ENCODE measurements at regions not wholly inside any gene's neighbourhood (a gene's known extent, or its start where the extent isn't known, plus 50 kb on each side); places are given as distances from the start of the nearest gene placed in this dataset.
"Not testable (repeated sequence)": the region's sequence is repeated elsewhere in the genome, so short reads cannot be mapped to it uniquely, and the experiment has no call there.

- TF ChIP-seq EZH2phosphoT487 (IDR thresholded peaks at IDR 0.05; ENCODE audit: insufficient read depth, low read depth) (no peak), EZH2 (IDR thresholded peaks at IDR 0.05; ENCODE audit: insufficient read depth, poor library complexity, severe bottlenecking) (no peak)
Measured at GRCh38 chr6:78709021-78709420, 158.3 kb upstream of the IRAK1BP1 start.

GRCh38 chr6:78713564-78713963, 153.8 kb upstream of the IRAK1BP1 start:
- DNase-seq = no peak
- no peak overlapping the region for H2AFZ ChIP-seq
- in situ Hi-C loops (cut with MboI) = no loop called here
- H3F3A ChIP-seq (ENCODE audit: insufficient read depth) = no peaks in the 10 kb centered on the region
- WGBS, 2 experiments (ENCODE audit: low coverage in 1 of 2, low lambda C conversion rate in 2 of 2, missing lambda C conversion rate in 2 of 2) = 26 to 44% methylated on average over 4 of the region's 4 CpGs
- no peaks in the 10 kb centered on the region for H4K20me1 ChIP-seq (ENCODE audit: insufficient read depth)
- no peaks in the 10 kb centered on the region for H3K27me3 ChIP-seq (replicated peaks; ENCODE audit: insufficient read depth)
- H3K4me2 ChIP-seq (ENCODE audit: unreplicated experiment) = no peak overlapping the region
- no peak for TF ChIP-seq EZH2 (IDR thresholded peaks at IDR 0.05; ENCODE audit: insufficient read depth, poor library complexity, severe bottlenecking)
- no peaks in the 10 kb centered on the region for H3K36me3 ChIP-seq (ENCODE audit: low read depth)
- H3K27ac ChIP-seq = no peak overlapping the region
- H3K79me2 ChIP-seq (ENCODE audit: insufficient read depth) = no peaks in the 10 kb centered on the region
- no peak overlapping the region for H3K4me3 ChIP-seq
- no peak overlapping the region for H3K9ac ChIP-seq
- no peaks in the 10 kb centered on the region for H3K9me3 ChIP-seq (ENCODE audit: low read depth)
- no peaks in the 10 kb centered on the region for H3K9me2 ChIP-seq (ENCODE audit: insufficient read depth)
- no peaks in the 10 kb centered on the region for H3K4me1 ChIP-seq (ENCODE audit: insufficient read depth)

More at GRCh38 chr6:78709021-78709420, 158.3 kb upstream of the IRAK1BP1 start:
- in situ Hi-C loops (cut with MboI) = no loop called here
- no peak overlapping the region for H3K9ac ChIP-seq
- no peak overlapping the region; the same call in 1 of the 2 replicates for H2AFZ ChIP-seq
- no peak overlapping the region for H3K4me2 ChIP-seq (ENCODE audit: unreplicated experiment)
- no peaks in the 10 kb centered on the region for H3F3A ChIP-seq (ENCODE audit: insufficient read depth)
- no peaks in the 10 kb centered on the region for H3K4me1 ChIP-seq (ENCODE audit: insufficient read depth)
- no peaks in the 10 kb centered on the region for H4K20me1 ChIP-seq (ENCODE audit: insufficient read depth)
- H3K27ac ChIP-seq = no peak overlapping the region
- 49 to 50% methylated on average over 3 of the region's 3 CpGs for WGBS, 2 experiments (ENCODE audit: low coverage in 1 of 2, low lambda C conversion rate in 2 of 2, missing lambda C conversion rate in 2 of 2)
- no peaks in the 10 kb centered on the region for H3K9me2 ChIP-seq (ENCODE audit: insufficient read depth)
- no peak for DNase-seq
- H3K9me3 ChIP-seq (ENCODE audit: low read depth) = no peaks in the 10 kb centered on the region
- H3K4me3 ChIP-seq = no peak overlapping the region
- no peaks in the 10 kb centered on the region for H3K79me2 ChIP-seq (ENCODE audit: insufficient read depth)
- no peaks in the 10 kb centered on the region for H3K36me3 ChIP-seq (ENCODE audit: low read depth)
- H3K27me3 ChIP-seq (replicated peaks; ENCODE audit: insufficient read depth) = no peaks in the 10 kb centered on the region

GRCh38 chr6:78744144-78744543, 123.2 kb upstream of the IRAK1BP1 start:
- Histone ChIP-seq H3K4me3 (no peak overlapping the region), H3K36me3 (ENCODE audit: low read depth) (no peaks in the 10 kb centered on the region), H3K27ac (no peak overlapping the region), H3F3A (ENCODE audit: insufficient read depth) (0 out of 2 replicates have a peak, but pooled peaks cover 7% of the 10 kb centered on the region), H3K79me2 (ENCODE audit: insufficient read depth) (no peaks in the 10 kb centered on the region), H3K4me1 (ENCODE audit: insufficient read depth) (no peaks in the 10 kb centered on the region), H3K9me2 (ENCODE audit: insufficient read depth) (no peaks in the 10 kb centered on the region), H3K27me3 (replicated peaks; ENCODE audit: insufficient read depth) (no peaks in the 10 kb centered on the region), H4K20me1 (ENCODE audit: insufficient read depth) (no peaks in the 10 kb centered on the region), H3K4me2 (ENCODE audit: unreplicated experiment) (no peak overlapping the region), H3K9me3 (ENCODE audit: low read depth) (peaks cover 4% of the 10 kb centered on the region), H3K9ac (no peak overlapping the region), H2AFZ (no peak overlapping the region)
- DNase-seq = no peak
- in situ Hi-C loops (cut with MboI) = no loop called here
- no peak for TF ChIP-seq EZH2phosphoT487 (IDR thresholded peaks at IDR 0.05; ENCODE audit: insufficient read depth, low read depth)
- TF ChIP-seq EZH2 (IDR thresholded peaks at IDR 0.05; ENCODE audit: insufficient read depth, poor library complexity, severe bottlenecking) = no peak

GRCh38 chr6:78746457-78746856, 120.9 kb upstream of the IRAK1BP1 start:
- no peak for TF ChIP-seq EZH2 (IDR thresholded peaks at IDR 0.05; ENCODE audit: insufficient read depth, poor library complexity, severe bottlenecking)
- no peak for TF ChIP-seq EZH2phosphoT487 (IDR thresholded peaks at IDR 0.05; ENCODE audit: insufficient read depth, low read depth)
- no peak overlapping the region for H2AFZ ChIP-seq
- 0 out of 2 replicates have a peak, but pooled peaks cover 7% of the 10 kb centered on the region for H3F3A ChIP-seq (ENCODE audit: insufficient read depth)
- no peaks in the 10 kb centered on the region for H3K79me2 ChIP-seq (ENCODE audit: insufficient read depth)
- no peaks in the 10 kb centered on the region for H3K4me1 ChIP-seq (ENCODE audit: insufficient read depth)
- no peaks in the 10 kb centered on the region for H3K36me3 ChIP-seq (ENCODE audit: low read depth)
- no peaks in the 10 kb centered on the region for H3K9me2 ChIP-seq (ENCODE audit: insufficient read depth)
- H3K4me3 ChIP-seq = no peak overlapping the region
- no peaks in the 10 kb centered on the region for H3K27me3 ChIP-seq (replicated peaks; ENCODE audit: insufficient read depth)
- peak; percentile 62 for DNase-seq
- WGBS, 2 experiments (ENCODE audit: low coverage in 1 of 2, low lambda C conversion rate in 2 of 2, missing lambda C conversion rate in 2 of 2) = 9 to 23% methylated on average over 2 of the region's 2 CpGs
- H3K4me2 ChIP-seq (ENCODE audit: unreplicated experiment) = no peak overlapping the region
- H3K27ac ChIP-seq = no peak overlapping the region
- H3K9ac ChIP-seq = no peak overlapping the region
- peaks cover 4% of the 10 kb centered on the region for H3K9me3 ChIP-seq (ENCODE audit: low read depth)
- no peaks in the 10 kb centered on the region for H4K20me1 ChIP-seq (ENCODE audit: insufficient read depth)
- in situ Hi-C loops (cut with MboI) = no loop called here

- H3K9me2 ChIP-seq (ENCODE audit: insufficient read depth) = no peaks in the 10 kb centered on the region
- no peaks in the 10 kb centered on the region for H3K79me2 ChIP-seq (ENCODE audit: insufficient read depth)
- H2AFZ ChIP-seq = no peak overlapping the region
- in situ Hi-C loops (cut with MboI) = no loop called here
- no peak overlapping the region for H3K4me3 ChIP-seq
- H3K4me1 ChIP-seq (ENCODE audit: insufficient read depth) = no peaks in the 10 kb centered on the region
- H3K4me2 ChIP-seq (ENCODE audit: unreplicated experiment) = no peak overlapping the region
- H4K20me1 ChIP-seq (ENCODE audit: insufficient read depth) = no peaks in the 10 kb centered on the region
- no peaks in the 10 kb centered on the region for H3K27me3 ChIP-seq (replicated peaks; ENCODE audit: insufficient read depth)
- no peak overlapping the region for H3K27ac ChIP-seq
- H3K9me3 ChIP-seq (ENCODE audit: low read depth) = peaks cover 4% of the 10 kb centered on the region
- H3K36me3 ChIP-seq (ENCODE audit: low read depth) = no peaks in the 10 kb centered on the region
- 0 out of 2 replicates have a peak, but pooled peaks cover 7% of the 10 kb centered on the region for H3F3A ChIP-seq (ENCODE audit: insufficient read depth)
- no peak overlapping the region for H3K9ac ChIP-seq
- DNase-seq = peak; percentile 45
- TF ChIP-seq EZH2phosphoT487 (IDR thresholded peaks at IDR 0.05; ENCODE audit: insufficient read depth, low read depth) (no peak), EZH2 (IDR thresholded peaks at IDR 0.05; ENCODE audit: insufficient read depth, poor library complexity, severe bottlenecking) (no peak)
Measured at GRCh38 chr6:78749326-78749725, 118.0 kb upstream of the IRAK1BP1 start.

GRCh38 chr6:78758297-78758798, 109.0 kb upstream of the IRAK1BP1 start:
- H3F3A ChIP-seq (ENCODE audit: insufficient read depth); H3K79me2 ChIP-seq (ENCODE audit: insufficient read depth); in situ Hi-C loops (cut with MboI); H3K9me3 ChIP-seq (ENCODE audit: low read depth); H3K4me1 ChIP-seq (ENCODE audit: insufficient read depth); H4K20me1 ChIP-seq (ENCODE audit: insufficient read depth); H3K27me3 ChIP-seq (replicated peaks; ENCODE audit: insufficient read depth); H3K9me2 ChIP-seq (ENCODE audit: insufficient read depth); H2AFZ ChIP-seq; H3K36me3 ChIP-seq (ENCODE audit: low read depth); H3K4me3 ChIP-seq; H3K27ac ChIP-seq; H3K9ac ChIP-seq; DNase-seq; H3K4me2 ChIP-seq (ENCODE audit: unreplicated experiment): not testable (repeated sequence)
- WGBS, 2 experiments (ENCODE audit: low coverage in 1 of 2, low lambda C conversion rate in 2 of 2, missing lambda C conversion rate in 2 of 2) = 46 to 50% methylated on average over 13 of the region's 13 CpGs
